OCI-LY3 (cell line): ENCODE measurements at regions not wholly inside any gene's neighbourhood (a gene's known extent, or its start where the extent isn't known, plus 50 kb on each side); places are given as distances from the start of the nearest gene placed in this dataset.

ENCODE experiments used
- EZH2phosphoT487 ChIP-seq: fragments of 200-600 bp; shearing (Covaris generic); IDR thresholded peaks from 2 replicates; pipeline ENCODE4 v1.6.1; 2018; ENCODE audit warnings: antibody characterized with exemption, mixed run types, low read depth
- TF ChIP-seq, protein P1 (sequence below): fragments of 200-600, 300-600 bp; sonication (generic); IDR thresholded peaks from 2 replicates; pipeline ENCODE4 v1.5.1; 2014; ENCODE audit warnings: antibody characterized with exemption, low read length, low read depth

DNA sequence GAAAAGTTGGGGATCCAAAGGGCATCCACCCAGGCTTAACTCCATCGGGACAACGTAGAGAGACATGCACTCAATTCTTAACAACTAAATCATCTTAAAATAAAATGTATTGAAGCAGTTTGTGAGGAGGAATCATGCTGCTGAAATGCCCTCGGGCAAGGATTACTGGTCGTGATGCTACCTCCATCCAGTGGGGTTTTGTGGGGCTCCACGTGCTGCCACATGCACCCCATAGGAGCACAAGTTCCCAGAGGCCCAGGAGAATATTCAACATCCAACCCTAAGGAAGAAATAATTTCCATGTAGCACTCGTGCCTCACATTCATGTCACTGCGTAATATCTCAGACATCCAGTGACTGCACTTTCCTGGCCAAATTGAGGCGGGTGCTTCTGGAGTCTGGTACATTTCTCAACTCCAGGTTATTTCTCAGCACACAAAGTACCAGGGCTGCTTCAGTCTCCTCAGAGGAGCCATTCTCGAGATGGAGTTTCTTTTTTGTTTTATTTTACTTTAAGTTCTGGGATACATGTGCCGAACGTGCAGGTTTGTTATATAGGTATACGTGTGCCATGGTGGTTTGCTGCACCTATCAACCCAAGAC, 429.8 kb downstream of the FOXO1 start:
- TF ChIP-seq, protein P1, sequence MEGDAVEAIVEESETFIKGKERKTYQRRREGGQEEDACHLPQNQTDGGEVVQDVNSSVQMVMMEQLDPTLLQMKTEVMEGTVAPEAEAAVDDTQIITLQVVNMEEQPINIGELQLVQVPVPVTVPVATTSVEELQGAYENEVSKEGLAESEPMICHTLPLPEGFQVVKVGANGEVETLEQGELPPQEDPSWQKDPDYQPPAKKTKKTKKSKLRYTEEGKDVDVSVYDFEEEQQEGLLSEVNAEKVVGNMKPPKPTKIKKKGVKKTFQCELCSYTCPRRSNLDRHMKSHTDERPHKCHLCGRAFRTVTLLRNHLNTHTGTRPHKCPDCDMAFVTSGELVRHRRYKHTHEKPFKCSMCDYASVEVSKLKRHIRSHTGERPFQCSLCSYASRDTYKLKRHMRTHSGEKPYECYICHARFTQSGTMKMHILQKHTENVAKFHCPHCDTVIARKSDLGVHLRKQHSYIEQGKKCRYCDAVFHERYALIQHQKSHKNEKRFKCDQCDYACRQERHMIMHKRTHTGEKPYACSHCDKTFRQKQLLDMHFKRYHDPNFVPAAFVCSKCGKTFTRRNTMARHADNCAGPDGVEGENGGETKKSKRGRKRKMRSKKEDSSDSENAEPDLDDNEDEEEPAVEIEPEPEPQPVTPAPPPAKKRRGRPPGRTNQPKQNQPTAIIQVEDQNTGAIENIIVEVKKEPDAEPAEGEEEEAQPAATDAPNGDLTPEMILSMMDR, result no peak
- no peak for TF ChIP-seq EZH2phosphoT487
